ENCODE measurements at regions not wholly inside any gene's neighbourhood (a gene's known extent, or its start where the extent isn't known, plus 50 kb on each side); places are given as distances from the start of the nearest gene placed in this dataset.

- no peak for TF ChIP-seq ZNF3 (CRISPR knock-in tag; IDR thresholded peaks at IDR 0.05)
Measured at GRCh38 chr13:74870865-74871264, 611.1 kb downstream of the TBC1D4 start (continued).

GRCh38 chr13:74869846-74870245, 612.1 kb downstream of the TBC1D4 start:
- intact Hi-C loops (cut with micrococcal nuclease): no loop called here
- ChIA-PET POLR2A (no interaction called here), CTCF (ENCODE audit: low intra/inter-chr PET ratio) (no interaction called here)
- peak overlapping the region; percentile 7; the same call in 1 of the 3 replicates for H3K27ac ChIP-seq (ENCODE audit: extremely low read depth, low read depth, low read length)
- no peak overlapping the region for H3K4me2 ChIP-seq (ENCODE audit: insufficient read depth, low read length)
- ATAC-seq (no peak), DNase-seq (ENCODE audit: extremely low read depth in 1 of 4, low spot score in 3 of 4) (peak in 2 of 4 experiments; percentile 6 to 11), FAIRE-seq (no peak)
- no peaks in the 10 kb centered on the region for H4K20me1 ChIP-seq (replicated peaks; ENCODE audit: control insufficient read depth, insufficient read depth, low read length)
- no peaks in the 10 kb centered on the region for H3K9me1 ChIP-seq (ENCODE audit: control insufficient read depth, insufficient read depth, low read length)
- H3K9me3 ChIP-seq (replicated peaks; ENCODE audit: control insufficient read depth, insufficient read depth, low read depth, low read length): no peaks in the 10 kb centered on the region; the same call in 1 of the 2 replicates
- 23% methylated on average over 2 of the region's 2 CpGs for WGBS (ENCODE audit: insufficient coverage, low coverage, missing lambda C conversion rate)
- H3K9ac ChIP-seq (ENCODE audit: insufficient read depth in 1 of 2, low read depth in 2 of 2, low read length in 2 of 2): no peak overlapping the region
- H3K36me3 ChIP-seq (ENCODE audit: control insufficient read depth, insufficient read depth, low read length): no peaks in the 10 kb centered on the region
- H3K27me3 ChIP-seq (ENCODE audit: control insufficient read depth in 2 of 2, insufficient read depth in 2 of 2, low read length in 2 of 2): no peaks in the 10 kb centered on the region
- no peaks in the 10 kb centered on the region for H3K79me2 ChIP-seq (ENCODE audit: control insufficient read depth, insufficient read depth, low read length)
- no TSS peak for BruUV-seq (replicated peaks)
- no peaks in the 10 kb centered on the region; a peak in 1 of 5 replicates for H3K4me1 ChIP-seq (replicated peaks in 1 of 2; ENCODE audit: control insufficient read depth in 2 of 2, insufficient read depth in 2 of 2, low read length in 2 of 2)
- in situ Hi-C loops (cut with MboI): no loop called here
- H3K4me3 ChIP-seq: no peak overlapping the region
- peak overlapping the region; percentile 17; the same call in 1 of the 2 replicates for H2AFZ ChIP-seq (ENCODE audit: low read depth, low read length)
- no peak for TF ChIP-seq HINFP (tag; conservative IDR thresholded peaks at IDR 0.05; ENCODE audit: low read depth)
- no peak for TF ChIP-seq SPI1 (IDR thresholded peaks at IDR 0.05; ENCODE audit: borderline replicate concordance, low read depth, low read length)
- peak; percentile 69 for TF ChIP-seq SMAD4 (CRISPR knock-in tag; conservative IDR thresholded peaks at IDR 0.05)
- no peak for TF ChIP-seq ZNF76 (CRISPR knock-in tag; IDR thresholded peaks at IDR 0.05; ENCODE audit: borderline replicate concordance)
- TF ChIP-seq MGA (IDR thresholded peaks at IDR 0.05): 0 out of 2 replicates have a peak, but pooled peaks have one; percentile 10

Measured in K562 (cell line).